GM21447 (cell line): ENCODE measurements at regions not wholly inside any gene's neighbourhood (a gene's known extent, or its start where the extent isn't known, plus 50 kb on each side); places are given as distances from the start of the nearest gene placed in this dataset.

Source experiments
- ATAC-seq: cut with Tn5 transposase; IDR thresholded peaks from one replicate; pipeline ENCODE4 v1.9.1; 2021; ENCODE audit not compliant: unreplicated experiment

DNA sequence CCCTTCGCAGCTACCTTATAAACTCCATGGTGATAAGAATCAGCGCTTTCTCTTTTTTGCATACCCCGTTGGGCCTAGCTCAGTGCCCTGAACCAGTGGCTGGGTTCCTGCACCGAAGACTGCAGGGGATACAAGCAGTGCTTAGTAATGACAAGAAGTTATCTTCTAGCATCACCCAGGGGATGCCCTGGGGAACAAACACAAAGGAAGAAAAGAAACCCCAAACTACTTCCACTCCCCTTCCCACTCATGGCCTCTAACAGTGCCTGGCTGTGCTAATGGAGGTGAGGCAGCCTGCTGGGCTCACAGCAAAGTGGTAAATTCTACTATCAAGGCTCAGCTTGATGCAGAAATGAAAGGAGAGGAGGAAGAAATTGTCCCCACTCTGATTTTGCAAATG is 314.7 kb downstream of the TXNL1 start:
- no peak for ATAC-seq

- ATAC-seq: no peak
Observed at GRCh38 chr18:56322406-56322805, 316.0 kb downstream of the TXNL1 start.

GRCh38 chr18:56321470-56321869 is 316.9 kb downstream of the TXNL1 start:
- no peak for ATAC-seq

- no peak for ATAC-seq
Observed at GRCh38 chr18:56319953-56320352, 318.4 kb downstream of the TXNL1 start.

DNA sequence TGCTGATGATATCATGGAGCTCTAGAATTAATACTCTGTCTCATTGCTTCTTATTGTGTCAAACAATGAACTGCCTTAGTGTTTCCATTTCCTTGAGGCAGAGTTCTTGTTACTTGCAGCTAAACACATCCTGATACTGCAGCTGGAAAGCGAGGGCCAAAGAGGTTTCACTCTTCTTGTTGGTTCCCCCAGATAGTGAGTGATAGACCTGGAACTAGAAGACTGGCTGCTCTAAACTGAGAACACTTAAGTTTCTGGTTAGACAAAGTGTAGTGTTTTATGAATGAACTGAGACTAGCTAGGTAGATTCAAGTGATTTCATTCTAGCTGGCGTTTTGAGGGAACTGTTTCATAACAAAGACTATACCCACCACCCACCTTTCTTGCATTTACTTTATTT is 321.7 kb downstream of the TXNL1 start:
- ATAC-seq: no peak

GRCh38 chr18:56315363-56315762 is 323.0 kb downstream of the TXNL1 start:
- ATAC-seq: no peak

- ATAC-seq: no peak
Observed at GRCh38 chr18:56314396-56314795, 324.0 kb downstream of the TXNL1 start.

GRCh38 chr18:56312551-56313335 is 325.6 kb downstream of the TXNL1 start:
- no peak for ATAC-seq

DNA sequence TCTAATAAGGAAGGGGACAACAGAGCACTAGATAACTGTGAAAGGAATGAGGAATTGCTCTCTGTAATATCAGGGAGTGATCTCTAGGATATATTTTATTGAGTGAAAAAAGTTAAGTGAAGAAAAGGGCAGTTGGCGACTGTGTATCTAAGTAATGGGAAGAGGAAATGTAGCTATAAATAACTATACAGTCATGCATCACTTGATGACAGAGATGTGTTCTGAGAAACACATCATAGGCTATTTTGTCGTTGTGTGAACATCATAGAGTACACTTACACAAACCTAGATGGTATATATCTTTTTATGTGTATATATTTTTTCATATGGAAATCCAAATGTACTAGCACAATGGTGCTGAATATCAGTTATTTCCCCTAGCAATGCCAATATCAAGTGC is 329.3 kb downstream of the TXNL1 start:
- no peak for ATAC-seq

- ATAC-seq: no peak
Observed at GRCh38 chr18:56307354-56308170, 330.8 kb downstream of the TXNL1 start.

DNA sequence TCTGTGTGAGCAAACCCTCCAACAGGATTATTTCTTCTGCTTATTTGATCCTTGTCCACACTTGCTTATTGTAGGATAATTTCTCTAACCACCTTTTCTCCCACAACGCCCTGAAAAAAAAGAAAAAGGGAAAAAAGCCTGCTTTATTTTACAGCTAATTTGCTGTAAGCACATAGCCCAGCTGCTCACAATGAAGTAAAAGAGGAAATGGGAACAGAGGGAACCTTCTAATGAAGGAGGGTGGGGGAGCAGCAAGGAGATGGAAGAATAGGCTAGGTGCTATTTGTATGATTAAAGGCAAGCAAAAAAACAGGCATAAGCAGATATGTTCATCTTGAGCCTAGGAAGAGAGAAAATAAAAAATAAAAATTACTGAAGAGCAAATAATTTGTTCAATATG is 331.6 kb downstream of the TXNL1 start:
- ATAC-seq: no peak

GRCh38 chr18:56305583-56305982 is 332.8 kb downstream of the TXNL1 start:
- ATAC-seq: no peak

GRCh38 chr18:56302156-56302555 is 336.2 kb downstream of the TXNL1 start:
- no peak for ATAC-seq

GRCh38 chr18:56299740-56300139 is 338.7 kb downstream of the TXNL1 start:
- no peak for ATAC-seq

GRCh38 chr18:56298935-56299334 is 339.5 kb downstream of the TXNL1 start:
- ATAC-seq: no peak

DNA sequence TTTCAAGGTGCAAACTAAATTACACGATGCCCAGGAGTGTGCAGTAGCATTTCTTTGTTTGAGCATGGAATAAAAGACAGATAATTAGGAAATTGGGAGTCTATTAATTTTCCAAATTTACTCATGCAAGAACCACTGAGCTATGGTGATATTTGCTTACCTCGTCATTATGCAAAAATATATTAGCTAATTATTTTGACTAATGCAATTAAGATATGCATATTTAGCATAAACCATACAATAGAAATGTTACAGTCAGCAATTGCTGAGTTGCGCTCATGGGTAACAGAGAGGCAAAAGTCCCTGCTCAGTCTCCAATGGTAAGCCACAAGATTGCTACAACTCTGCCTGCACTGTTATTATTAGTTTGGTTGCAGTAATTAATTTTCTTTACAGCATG is 342.0 kb downstream of the TXNL1 start:
- ATAC-seq: no peak

DNA sequence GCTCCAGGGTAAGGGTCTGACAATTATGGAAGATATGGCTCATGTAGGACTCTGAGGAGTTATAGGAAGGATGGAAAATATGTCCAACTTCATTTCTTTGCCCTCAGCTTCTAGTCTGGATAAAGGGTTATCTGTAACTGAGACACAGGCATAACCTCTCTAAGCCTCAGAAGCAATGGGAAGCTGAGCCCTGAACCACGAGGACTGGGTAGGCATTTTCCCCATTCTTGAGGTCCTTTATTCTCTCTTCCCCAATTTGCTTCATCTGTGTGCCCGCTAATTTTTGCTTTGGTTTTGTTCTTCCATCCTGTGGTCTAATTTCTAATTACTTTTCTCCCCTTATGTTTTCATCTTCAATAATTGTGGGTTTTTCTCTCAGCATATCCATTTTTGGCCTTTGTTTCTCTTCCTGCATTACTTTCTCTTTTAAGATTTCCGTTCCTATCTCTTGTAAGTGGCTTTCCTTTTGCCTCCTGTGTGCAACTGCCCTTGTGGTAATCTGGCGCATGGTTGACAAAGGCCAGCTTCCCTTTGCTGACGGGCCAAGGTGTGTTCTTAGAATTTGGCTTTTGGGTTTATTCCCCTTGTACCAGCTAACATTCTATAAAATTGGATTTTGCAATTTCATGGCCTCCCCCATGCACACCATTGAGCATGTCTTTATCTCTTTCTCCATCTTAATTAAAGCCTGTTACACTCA is 343.8 kb downstream of the TXNL1 start:
- no peak for ATAC-seq

DNA sequence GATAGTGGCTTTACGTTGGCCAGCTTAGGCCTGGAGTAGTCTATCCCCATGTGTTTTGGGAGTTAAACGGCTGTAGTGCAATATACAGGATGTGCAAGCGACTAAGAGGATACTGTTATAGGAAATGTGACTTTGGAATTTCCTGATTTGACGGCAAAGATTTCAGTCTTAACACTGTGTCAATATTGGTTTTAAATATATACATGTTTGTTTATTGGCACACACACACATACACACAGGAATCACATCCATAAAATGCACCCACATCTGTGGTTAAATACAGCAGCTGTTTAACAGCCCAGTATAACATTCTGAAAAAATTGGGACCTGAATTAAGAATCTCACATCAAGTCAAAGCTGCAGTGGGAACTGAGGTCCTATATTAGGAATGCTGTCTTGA is 347.1 kb downstream of the TXNL1 start:
- ATAC-seq: no peak

DNA sequence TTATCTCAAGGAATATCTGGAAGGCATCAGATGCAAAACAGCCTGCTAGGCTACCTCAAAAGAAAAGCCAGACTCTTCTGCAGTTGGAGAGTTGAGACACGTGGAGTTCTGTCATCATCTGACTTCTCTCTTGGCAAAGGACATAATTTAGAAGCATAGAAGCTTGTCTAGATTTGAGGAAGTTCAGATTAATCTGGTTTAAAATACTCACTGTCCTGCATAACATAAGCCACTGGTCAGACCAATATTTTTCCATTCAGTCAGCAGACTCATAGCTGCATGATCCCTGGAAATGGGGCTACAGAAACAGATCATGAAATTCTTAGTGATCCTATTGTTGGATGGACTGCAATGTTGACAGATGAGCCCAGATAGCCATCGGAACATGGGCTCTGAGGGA is 349.0 kb downstream of the TXNL1 start:
- no peak for ATAC-seq

GRCh38 chr18:56286775-56287325 is 351.5 kb downstream of the TXNL1 start:
- ATAC-seq: no peak

DNA sequence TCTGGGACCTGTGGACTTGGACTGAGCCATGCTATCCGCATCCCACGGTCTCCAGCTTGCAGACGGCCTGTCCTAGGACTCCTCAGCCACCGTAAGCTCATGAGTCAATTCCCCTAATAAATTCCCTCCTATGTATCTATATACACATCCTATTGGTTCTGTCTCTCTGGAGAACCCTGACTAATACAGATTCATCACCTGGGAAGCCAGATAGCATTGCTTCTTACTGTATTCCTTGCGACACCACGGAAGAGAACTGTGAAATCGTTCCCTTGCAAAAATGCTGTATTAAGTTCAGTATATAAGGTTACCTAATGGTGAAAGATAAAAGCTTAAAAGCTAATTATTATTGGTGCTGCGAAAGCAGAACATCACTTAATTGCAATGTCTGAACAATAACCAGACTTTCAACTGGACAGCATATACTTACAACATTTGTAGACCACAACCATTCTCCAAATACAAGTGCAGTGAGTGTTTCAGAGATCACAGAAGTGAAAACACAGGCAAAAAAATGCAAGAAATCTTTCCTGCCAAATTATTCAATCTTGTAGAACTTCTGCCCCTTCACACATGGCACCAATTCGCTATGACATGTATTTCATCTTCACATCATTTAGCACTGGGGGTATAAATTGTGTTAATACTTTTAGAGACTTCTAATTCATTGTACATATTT is 352.9 kb downstream of the TXNL1 start:
- ATAC-seq: no peak
